NCI-H2029 treated with DMSO at 0.1 percent for 48 hours (cell line): ENCODE measurements at regions not wholly inside any gene's neighbourhood (a gene's known extent, or its start where the extent isn't known, plus 50 kb on each side); places are given as distances from the start of the nearest gene placed in this dataset.
"Not testable (repeated sequence)": the region's sequence is repeated elsewhere in the genome, so short reads cannot be mapped to it uniquely, and the experiment has no call there.

Experiments
- DNase-seq: peaks from one replicate; lab custom pipeline; 2025; lab: John Stamatoyannopoulos, UW

- no peak for DNase-seq
Observed at GRCh38 chr10:30731963-30732362, 102.4 kb upstream of the LYZL2 start.

DNA sequence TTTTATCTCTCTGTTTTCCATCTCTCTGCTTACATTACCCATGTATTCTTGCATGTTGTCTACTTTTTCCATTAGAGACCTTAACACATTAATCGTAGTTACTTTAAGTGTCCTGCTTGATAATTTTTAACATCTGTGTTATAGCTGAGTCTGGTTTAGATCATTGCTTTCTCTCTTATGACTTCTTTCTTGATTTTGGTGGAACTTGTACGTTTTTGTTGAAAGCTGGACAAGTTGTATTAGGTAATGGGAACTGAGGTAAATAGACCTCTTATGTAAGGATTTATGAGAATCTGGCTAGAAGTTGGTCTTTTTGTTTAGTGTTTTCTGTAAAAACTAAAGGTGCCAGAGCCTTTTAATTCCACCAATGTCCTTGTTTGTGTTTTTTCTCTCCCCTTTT, 100.8 kb upstream of the LYZL2 start:
- no peak for DNase-seq

DNA sequence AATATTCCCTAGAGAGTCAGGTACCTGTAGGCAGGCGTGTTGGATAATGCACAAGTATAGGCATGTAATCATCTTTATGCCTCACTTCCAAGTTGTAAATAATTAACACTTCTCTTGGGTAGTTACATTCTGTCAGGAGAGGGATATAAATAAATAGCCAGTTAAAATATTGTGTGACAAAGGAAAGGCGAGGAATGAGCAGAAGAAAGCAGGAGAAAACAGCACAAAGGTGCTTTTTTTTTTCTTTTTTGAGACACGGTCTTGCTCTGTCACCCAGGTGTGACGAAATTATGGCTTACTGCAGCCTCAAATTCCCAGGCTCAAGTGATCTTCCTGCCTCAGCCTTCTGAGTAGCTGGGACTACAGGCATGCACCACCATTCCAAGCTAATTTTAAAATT, 99.2 kb upstream of the LYZL2 start:
- DNase-seq = no peak

DNA sequence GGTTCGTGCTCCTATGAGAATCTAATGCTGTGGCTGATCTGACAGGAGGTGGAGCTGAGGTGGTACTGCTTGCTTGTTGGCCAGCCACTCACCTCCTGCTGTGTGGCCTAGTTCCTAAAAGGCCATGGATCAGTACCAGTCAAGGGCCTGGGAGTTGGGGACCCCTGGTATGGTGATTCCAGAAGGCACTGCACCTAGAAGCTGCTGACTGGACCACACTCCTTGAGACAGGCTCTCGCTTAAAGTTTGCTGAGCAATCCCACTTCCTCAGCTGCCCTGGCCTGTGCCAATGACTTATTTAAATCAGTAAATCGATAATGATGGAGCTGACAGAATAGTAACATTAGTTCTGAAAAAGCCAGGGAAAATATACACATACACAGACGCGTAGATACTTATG, 98.6 kb upstream of the LYZL2 start:
- no peak for DNase-seq

DNA sequence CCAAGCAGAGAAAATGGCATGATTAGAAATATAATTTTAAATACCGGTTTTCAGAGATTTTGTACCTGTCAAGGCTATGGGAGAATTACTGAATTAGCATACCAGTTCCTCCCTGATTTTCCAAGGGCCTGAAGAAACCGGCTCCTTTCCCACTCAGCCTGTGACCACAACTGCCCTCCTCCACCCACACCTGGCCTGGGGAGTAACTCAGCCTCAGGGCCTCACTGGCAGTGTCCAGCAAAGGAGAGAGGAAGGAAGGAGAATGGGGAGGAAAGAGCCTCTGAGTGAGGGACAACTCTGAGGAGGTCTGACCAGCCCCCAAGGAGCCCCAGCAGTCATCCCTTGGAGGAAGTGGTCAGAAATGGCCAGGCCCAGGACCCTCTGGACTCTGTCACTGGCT, 98.0 kb upstream of the LYZL2 start:
- DNase-seq = no peak

GRCh38 chr10:30726783-30727414, 97.3 kb upstream of the LYZL2 start:
- DNase-seq = peak; percentile 2

GRCh38 chr10:30725661-30726060, 96.1 kb upstream of the LYZL2 start:
- no peak for DNase-seq

DNA sequence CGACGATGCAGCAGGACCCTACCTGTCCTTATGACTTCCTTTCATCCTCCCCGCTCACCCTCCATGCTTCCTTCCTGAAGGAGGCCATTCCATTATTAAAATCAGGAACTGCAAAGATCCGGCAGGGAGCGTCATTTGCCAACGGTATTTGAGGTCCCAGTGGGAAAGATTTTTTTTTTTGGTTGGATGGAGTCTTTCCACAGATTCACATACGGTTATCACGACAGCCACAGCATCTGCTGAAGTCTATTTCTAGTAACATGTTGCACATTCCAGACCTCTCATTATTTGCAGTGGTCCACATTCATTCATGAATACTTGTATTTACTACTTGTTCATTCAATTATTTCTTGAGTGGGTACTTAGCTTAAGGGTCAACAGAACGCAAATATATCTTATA, 94.7 kb upstream of the LYZL2 start:
- DNase-seq = no peak

GRCh38 chr10:30722956-30723620, 93.5 kb upstream of the LYZL2 start:
- no peak for DNase-seq

- DNase-seq = no peak
Observed at GRCh38 chr10:30719832-30720231, 90.3 kb upstream of the LYZL2 start.

DNA sequence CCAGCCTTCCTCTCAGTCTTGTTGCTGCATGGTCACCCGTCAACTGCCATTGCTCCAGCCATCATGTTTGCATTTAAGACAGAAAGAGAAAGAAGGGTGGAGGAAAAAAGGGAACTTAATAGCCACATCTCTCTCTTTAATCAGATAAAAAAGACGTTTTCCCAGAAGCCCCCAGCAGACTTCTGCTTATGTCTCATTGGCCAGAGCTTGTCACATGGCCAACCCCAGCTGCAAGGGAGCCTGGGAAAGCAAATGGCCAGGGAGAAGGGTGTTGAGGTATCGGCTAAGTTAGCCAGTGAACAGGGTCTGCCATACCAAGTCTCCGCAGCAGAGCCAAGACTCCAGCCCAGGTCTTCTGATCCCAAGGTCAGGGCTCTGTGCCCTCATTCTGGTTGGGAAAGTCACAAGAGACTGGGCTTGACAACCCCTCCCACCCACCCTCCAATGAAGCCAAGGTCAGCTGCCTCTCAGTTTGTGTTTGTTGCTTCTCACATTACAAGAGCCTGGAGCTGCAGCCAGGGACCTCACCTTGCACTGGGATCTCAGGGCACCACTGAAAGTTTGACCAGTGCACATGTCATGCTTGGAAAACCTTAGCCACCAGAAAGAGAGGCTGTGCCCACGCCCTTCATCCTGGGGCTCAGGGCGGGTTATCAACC, 80.3 kb upstream of the LYZL2 start:
- DNase-seq = no peak

GRCh38 chr10:30709229-30709628, 79.7 kb upstream of the LYZL2 start:
- DNase-seq = no peak

GRCh38 chr10:30708234-30708633, 78.7 kb upstream of the LYZL2 start:
- DNase-seq = no peak

DNA sequence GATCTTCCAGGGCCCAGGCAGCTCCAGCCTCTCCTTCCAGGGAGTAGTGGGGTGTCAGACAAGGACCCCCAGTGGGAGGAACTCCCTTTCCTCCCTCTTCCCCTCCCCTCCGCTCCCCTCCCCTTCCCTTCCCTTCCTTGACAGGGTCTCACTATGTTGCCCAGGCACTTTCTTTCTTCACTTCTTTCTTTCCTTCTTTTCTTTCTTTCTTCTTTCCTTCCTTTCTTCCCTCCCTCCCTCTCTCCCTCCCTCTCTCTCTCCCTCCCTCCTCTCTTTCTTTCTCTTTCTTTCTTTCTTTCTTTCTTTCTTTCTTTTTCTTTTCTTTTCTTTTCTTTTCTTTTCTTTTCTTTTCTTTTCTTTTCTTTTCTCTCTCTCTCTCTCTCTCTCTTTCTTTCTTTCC, 76.6 kb upstream of the LYZL2 start:
- DNase-seq = not testable (repeated sequence)

DNA sequence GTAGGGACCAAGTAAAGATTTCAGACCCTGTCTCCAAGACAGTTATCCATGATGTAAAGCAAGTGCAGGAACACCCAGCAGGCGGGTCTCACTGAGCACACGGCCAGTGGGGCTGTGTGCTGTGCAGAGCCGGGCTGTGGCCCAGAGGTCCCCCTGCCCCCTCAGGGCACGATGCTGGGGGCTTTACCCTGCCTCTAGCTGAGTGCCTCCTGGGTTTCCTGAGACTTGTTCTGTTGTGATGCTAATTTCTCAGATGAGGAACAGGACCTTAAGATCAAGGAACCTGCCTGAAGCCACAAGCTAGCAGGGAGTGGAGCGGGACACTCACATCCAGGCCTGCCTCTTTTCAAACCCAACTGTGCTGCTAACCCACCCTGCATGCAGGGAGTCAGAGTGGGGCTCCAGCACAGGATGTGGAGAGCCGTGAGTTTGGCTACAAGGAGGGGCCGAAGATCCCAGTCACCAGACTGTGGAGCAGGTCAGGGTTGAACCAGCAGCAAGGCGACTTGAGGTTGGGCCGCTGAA, 76.1 kb upstream of the LYZL2 start:
- DNase-seq = no peak

- no peak for DNase-seq
Observed at GRCh38 chr10:30705101-30705624, 75.6 kb upstream of the LYZL2 start.

GRCh38 chr10:30704601-30705100, 75.1 kb upstream of the LYZL2 start:
- not testable (repeated sequence) for DNase-seq

- no peak for DNase-seq
Observed at GRCh38 chr10:30704026-30704600, 74.6 kb upstream of the LYZL2 start.

- not testable (repeated sequence) for DNase-seq
Observed at GRCh38 chr10:30703446-30703845, 73.9 kb upstream of the LYZL2 start.

DNA sequence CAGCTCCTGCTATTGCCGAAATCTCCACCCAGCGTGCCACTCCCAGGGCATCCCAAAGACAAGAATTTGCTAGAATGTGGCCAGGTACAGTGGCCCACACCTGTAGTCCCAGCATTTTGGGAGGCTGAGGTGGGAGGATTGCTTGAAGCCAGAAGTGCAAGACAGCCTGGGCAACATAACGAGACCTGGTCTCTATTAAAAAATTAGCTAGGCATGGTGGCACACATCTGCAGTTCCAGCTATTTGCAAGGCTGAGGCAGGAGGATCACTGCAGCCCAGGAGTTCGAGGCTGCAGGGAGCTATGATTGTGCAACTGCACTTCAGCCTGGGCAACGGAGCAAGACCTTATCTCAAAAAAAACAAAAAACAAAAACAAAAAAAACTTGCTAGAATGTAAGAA, 73.3 kb upstream of the LYZL2 start:
- DNase-seq = no peak

DNA sequence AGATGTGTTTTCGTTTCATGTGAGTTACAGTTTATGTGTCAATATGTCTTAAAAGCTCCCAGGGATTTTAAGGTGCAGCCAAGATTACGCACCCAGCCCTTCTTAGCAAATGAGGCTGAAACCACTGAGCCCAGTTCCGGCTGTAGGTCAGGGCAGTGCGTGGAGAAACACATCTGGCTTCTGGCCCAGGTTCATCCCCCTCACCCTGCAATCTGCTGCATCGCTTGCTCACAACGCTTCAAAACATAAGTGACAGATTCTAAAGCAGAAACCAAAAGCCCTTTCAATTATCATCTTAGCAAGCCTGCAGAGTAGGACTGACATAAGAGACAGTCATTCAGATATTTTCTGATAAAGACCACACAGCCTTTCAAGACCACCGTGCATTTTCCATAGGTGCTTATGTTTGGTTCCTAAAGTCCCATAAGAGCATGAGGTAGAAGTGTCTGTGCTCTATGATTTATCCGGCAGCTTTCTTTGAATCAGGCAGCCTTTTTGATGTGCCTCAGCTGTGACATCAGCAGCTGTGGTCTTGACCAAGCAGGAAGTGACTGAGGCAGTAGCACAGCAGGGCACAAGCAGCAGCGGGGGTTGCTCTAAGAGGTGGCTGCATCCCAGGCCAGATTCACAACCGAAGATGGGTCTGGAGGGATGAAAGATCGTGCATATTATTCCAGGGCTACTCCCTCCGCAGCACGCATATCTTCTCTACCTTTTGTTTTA, 72.1 kb upstream of the LYZL2 start:
- DNase-seq = no peak

DNA sequence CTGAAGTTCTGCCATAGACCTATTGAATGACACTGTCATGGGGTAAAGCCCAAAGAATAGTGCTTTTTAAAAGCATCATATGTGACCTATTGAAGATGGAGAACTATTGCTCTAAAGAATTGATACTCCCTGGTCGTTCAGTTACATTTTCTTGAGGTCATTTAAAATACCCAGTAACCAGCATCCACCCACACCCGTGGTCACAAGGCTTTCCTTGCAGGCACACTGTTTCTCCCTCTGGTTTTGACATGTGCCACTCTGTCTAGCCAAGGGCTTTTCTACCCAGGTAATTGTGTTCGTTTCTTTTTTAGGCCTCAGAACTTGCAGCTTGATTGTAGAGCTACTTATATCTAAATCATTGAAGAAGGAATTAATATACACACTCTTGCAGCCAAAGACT, 68.3 kb upstream of the LYZL2 start:
- no peak for DNase-seq
